SK-N-SH treated with all-trans-retinoic acid at 6 μM for 48 hours (cell line): ENCODE measurements at regions not wholly inside any gene's neighbourhood (a gene's known extent, or its start where the extent isn't known, plus 50 kb on each side); places are given as distances from the start of the nearest gene placed in this dataset.

Experiments used
- ARNTL ChIP-seq: fragments of 450-650 bp; formaldehyde crosslinking; IDR thresholded peaks from 2 replicates; pipeline ENCODE4 v1.5.0; 2020; ENCODE audit warnings: low read depth, mild to moderate bottlenecking, moderate library complexity, borderline replicate concordance
- CSDC2 ChIP-seq: fragments of 250-450 bp; sonication (Bioruptor Pico); IDR thresholded peaks from 2 replicates; pipeline ENCODE4 v1.5.0; 2020; ENCODE audit warnings: mild to moderate bottlenecking, moderate library complexity
- PATZ1 ChIP-seq: fragments of 250-450 bp; sonication (Bioruptor Pico); IDR thresholded peaks from 2 replicates; pipeline ENCODE4 v1.8.0; 2020; ENCODE audit warnings: mild to moderate bottlenecking, moderate library complexity, borderline replicate concordance
- TCF4 ChIP-seq: fragments of 250-450 bp; sonication (Bioruptor Pico); IDR thresholded peaks from 2 replicates; pipeline ENCODE4 v1.8.0; 2021; ENCODE audit warnings: mild to moderate bottlenecking, moderate library complexity, borderline replicate concordance
- TSHZ2 ChIP-seq: fragments of 250-450 bp; sonication (Bioruptor Pico); IDR thresholded peaks from 2 replicates; pipeline ENCODE4 v1.5.0; 2020; ENCODE audit warnings: mild to moderate bottlenecking, moderate library complexity
- ZNF70 ChIP-seq: fragments of 450-650 bp; formaldehyde crosslinking; IDR thresholded peaks from 2 replicates; pipeline ENCODE4 v1.5.0; 2020; ENCODE audit warnings: mild to moderate bottlenecking, moderate library complexity
- TF ChIP-seq, protein P1 (sequence below): fragments of 250-450 bp; sonication (Bioruptor Pico); IDR thresholded peaks from 2 replicates; pipeline ENCODE4 v1.8.0; 2021; ENCODE audit warnings: low read depth, mild to moderate bottlenecking, moderate library complexity, borderline replicate concordance

GRCh38 chr1:218925777-218926176 lies 247.9 kb upstream of the LYPLAL1 start:
- no peak for TF ChIP-seq TSHZ2 (CRISPR knock-in tag)
- TF ChIP-seq CSDC2: no peak
- TF ChIP-seq PATZ1 (CRISPR knock-in tag): no peak
- no peak for TF ChIP-seq TCF4 (CRISPR knock-in tag)
- TF ChIP-seq, protein P1, sequence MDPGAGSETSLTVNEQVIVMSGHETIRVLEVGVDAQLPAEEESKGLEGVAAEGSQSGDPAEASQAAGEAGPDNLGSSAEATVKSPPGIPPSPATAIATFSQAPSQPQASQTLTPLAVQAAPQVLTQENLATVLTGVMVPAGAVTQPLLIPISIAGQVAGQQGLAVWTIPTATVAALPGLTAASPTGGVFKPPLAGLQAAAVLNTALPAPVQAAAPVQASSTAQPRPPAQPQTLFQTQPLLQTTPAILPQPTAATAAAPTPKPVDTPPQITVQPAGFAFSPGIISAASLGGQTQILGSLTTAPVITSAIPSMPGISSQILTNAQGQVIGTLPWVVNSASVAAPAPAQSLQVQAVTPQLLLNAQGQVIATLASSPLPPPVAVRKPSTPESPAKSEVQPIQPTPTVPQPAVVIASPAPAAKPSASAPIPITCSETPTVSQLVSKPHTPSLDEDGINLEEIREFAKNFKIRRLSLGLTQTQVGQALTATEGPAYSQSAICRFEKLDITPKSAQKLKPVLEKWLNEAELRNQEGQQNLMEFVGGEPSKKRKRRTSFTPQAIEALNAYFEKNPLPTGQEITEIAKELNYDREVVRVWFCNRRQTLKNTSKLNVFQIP: no peak
- no peak for TF ChIP-seq ARNTL (CRISPR knock-in tag)
- TF ChIP-seq ZNF70: no peak
